Kasumi-1 (cell line): ENCODE measurements at regions not wholly inside any gene's neighbourhood (a gene's known extent, or its start where the extent isn't known, plus 50 kb on each side); places are given as distances from the start of the nearest gene placed in this dataset.
"Not testable (repeated sequence)": the region's sequence is repeated elsewhere in the genome, so short reads cannot be mapped to it uniquely, and the experiment has no call there.

Experiments used
- DNase-seq, 2 experiments: peaks; one replicate each; lab custom pipeline; 2025; lab: John Stamatoyannopoulos, UW

DNA sequence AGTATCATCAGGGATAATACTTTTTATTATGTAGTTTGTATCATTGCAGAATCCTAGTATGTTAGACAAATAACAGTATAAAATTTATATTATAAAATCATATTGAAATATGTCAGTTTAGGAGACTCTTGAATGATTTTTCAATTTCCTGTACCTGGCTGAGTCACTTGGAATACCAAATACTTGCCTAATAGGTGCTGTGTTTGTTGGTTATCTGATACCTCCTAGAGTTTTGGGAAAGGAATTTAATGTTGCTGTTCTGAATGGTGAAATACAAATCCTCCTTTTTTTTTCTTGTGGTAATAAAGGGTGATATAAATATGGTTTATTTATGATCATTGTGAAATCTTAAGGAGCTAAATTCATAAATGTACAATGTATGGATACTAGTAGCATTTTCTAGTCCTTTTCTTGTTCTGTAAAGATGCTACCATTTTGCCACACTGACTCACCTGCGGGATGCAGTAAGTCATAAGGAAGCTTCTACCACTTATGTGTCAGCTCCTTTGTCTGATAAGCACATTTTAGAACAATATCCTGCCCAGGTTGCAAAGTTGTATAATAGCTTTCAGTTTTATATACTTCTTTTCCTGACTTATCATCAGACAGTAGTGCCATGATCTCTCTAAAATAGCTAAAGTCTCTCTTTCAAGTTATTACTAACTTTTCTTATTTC, 465.5 kb downstream of the XIRP2 start:
- DNase-seq: no peak

GRCh38 chr2:167345559-167345958, 457.3 kb downstream of the XIRP2 start:
- no peak for DNase-seq

GRCh38 chr2:167342769-167343168, 454.5 kb downstream of the XIRP2 start:
- DNase-seq: peak; percentile 13 to 25

GRCh38 chr2:167340322-167340721, 452.0 kb downstream of the XIRP2 start:
- DNase-seq: no peak

- no peak for DNase-seq
These were observed 447.9 kb downstream of the XIRP2 start for GRCh38 chr2:167336213-167336612.

DNA sequence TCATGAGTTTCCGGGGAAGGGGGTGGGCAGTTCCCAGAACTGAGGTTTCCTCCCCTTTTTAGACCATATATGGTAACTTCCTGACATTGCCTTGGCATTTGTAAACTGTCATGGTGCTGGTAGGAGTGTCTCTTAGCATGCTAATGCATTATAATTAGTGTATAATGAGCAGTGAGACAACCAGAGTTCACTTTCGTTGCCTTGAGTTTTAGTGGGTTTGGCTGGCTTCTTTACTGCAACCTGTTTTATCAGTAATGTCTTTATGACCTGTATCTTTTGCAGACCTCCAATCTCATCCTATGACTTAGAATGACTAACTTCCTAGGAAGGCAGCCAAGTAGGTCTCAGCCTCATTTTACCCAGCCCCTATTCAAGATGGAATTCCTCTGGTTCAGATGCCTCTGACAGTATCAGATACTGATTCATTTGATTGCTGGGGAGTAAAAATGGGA, 447.3 kb downstream of the XIRP2 start:
- DNase-seq: no peak

- DNase-seq: no peak
These were observed 446.0 kb downstream of the XIRP2 start for GRCh38 chr2:167334146-167334742.

- DNase-seq: no peak
These were observed 445.0 kb downstream of the XIRP2 start for GRCh38 chr2:167333245-167333644.

GRCh38 chr2:167332358-167332757, 444.1 kb downstream of the XIRP2 start:
- no peak for DNase-seq

- DNase-seq: no peak
These were observed 443.5 kb downstream of the XIRP2 start for GRCh38 chr2:167331636-167332232.

GRCh38 chr2:167328808-167329207, 440.5 kb downstream of the XIRP2 start:
- DNase-seq: not testable (repeated sequence)

GRCh38 chr2:167322795-167323194, 434.5 kb downstream of the XIRP2 start:
- no peak for DNase-seq

- no peak for DNase-seq
These were observed 430.3 kb downstream of the XIRP2 start for GRCh38 chr2:167318581-167318980.

GRCh38 chr2:167310442-167310841, 422.2 kb downstream of the XIRP2 start:
- no peak for DNase-seq
